ENCODE measurements at regions not wholly inside any gene's neighbourhood (a gene's known extent, or its start where the extent isn't known, plus 50 kb on each side); places are given as distances from the start of the nearest gene placed in this dataset.
A peak's percentile ranks its signal among the peaks of the same experiment; 100 is the strongest.

DNA sequence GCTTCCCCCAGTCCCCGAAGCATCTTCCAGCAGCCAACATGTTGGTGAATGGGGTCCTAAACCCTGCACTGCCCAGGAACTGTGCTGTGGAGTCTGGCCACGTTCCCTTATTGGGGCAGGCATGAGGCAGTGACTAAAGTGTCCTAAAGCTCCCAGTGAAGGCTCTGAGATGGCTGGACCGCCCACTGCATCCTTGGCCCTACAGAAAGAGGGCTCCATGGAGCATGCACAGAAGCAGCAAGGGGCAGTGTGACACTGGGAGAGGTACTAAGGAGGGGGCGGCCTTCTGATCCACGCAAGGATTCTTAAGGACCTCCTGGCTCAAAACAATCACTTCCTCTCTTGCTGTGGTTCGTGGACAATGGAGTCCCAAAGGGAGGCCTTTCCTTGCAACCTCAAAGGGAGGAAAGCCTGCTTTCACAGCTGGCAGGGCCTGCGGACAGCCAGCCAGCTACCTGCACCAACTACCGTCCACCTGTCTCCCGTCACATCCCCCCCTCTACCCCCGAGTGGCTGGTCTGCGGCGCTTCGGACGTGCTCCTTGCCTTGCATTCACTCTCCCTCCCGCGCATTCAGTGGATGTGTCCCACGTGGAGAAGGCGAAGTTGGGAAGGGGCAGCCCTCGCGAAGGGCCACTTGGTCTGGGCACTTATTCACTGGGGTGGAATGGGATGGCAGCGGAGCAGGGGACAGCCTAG, 63.9 kb upstream of the STARD13 start:
- CTCF ChIA-PET = no interaction called here

GRCh38 chr13:33349986-33350826, 64.7 kb upstream of the STARD13 start:
- ChIA-PET POLR2A (interaction anchor here (0.6 kb wide), 1 partner anchor 125 kb away, joined by 12 read pairs; no protein-coding TSS in a partner anchor), CTCF (no interaction called here)
- TF ChIP-seq, protein P1, sequence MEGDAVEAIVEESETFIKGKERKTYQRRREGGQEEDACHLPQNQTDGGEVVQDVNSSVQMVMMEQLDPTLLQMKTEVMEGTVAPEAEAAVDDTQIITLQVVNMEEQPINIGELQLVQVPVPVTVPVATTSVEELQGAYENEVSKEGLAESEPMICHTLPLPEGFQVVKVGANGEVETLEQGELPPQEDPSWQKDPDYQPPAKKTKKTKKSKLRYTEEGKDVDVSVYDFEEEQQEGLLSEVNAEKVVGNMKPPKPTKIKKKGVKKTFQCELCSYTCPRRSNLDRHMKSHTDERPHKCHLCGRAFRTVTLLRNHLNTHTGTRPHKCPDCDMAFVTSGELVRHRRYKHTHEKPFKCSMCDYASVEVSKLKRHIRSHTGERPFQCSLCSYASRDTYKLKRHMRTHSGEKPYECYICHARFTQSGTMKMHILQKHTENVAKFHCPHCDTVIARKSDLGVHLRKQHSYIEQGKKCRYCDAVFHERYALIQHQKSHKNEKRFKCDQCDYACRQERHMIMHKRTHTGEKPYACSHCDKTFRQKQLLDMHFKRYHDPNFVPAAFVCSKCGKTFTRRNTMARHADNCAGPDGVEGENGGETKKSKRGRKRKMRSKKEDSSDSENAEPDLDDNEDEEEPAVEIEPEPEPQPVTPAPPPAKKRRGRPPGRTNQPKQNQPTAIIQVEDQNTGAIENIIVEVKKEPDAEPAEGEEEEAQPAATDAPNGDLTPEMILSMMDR (IDR thresholded peaks at IDR 0.05; ENCODE audit: insufficient read depth, low read depth, low read length) = no peak
- Histone ChIP-seq H3K4me3 (ENCODE audit: low read depth, low read length) (peak overlapping the region; percentile 82), H3K36me3 (ENCODE audit: control insufficient read depth, insufficient read depth, low read length) (no peaks in the 10 kb centered on the region), H3K27me3 (ENCODE audit: control insufficient read depth, insufficient read depth, low read length) (peaks cover 3% of the 10 kb centered on the region; the same call in 1 of the 2 replicates)
- no peak for DNase-seq (ENCODE audit: low read depth)

More for the DNA sequence above, 63.9 kb upstream of the STARD13 start:
- no peaks in the 10 kb centered on the region for H3K36me3 ChIP-seq (ENCODE audit: control insufficient read depth, insufficient read depth, low read length)
- TF ChIP-seq, protein P1 (IDR thresholded peaks at IDR 0.05; ENCODE audit: insufficient read depth, low read depth, low read length) = no peak
- H3K27me3 ChIP-seq (ENCODE audit: control insufficient read depth, insufficient read depth, low read length) = 0 out of 2 replicates have a peak, but pooled peaks cover 2% of the 10 kb centered on the region
- H3K4me3 ChIP-seq (ENCODE audit: low read depth, low read length) = peak overlapping the region; percentile 82
- POLR2A ChIA-PET = no interaction called here
- no peak for DNase-seq (ENCODE audit: low read depth)

GRCh38 chr13:33351319-33351718, 65.8 kb upstream of the STARD13 start:
- no peak overlapping the region for H3K4me3 ChIP-seq (ENCODE audit: low read depth, low read length)
- no peak for DNase-seq (ENCODE audit: low read depth)
- H3K36me3 ChIP-seq (ENCODE audit: control insufficient read depth, insufficient read depth, low read length) = no peaks in the 10 kb centered on the region
- TF ChIP-seq, protein P1 (IDR thresholded peaks at IDR 0.05; ENCODE audit: insufficient read depth, low read depth, low read length) = no peak
- ChIA-PET CTCF (interaction anchor here (1.3 kb wide), 1 partner anchor 30 kb away, joined by 4 read pairs; no protein-coding TSS in a partner anchor), POLR2A (no interaction called here)
- peaks cover 3% of the 10 kb centered on the region; the same call in 1 of the 2 replicates for H3K27me3 ChIP-seq (ENCODE audit: control insufficient read depth, insufficient read depth, low read length)

- ChIA-PET POLR2A (no interaction called here), CTCF (interaction anchor here (1.3 kb wide), 1 partner anchor 31 kb away, joined by 4 read pairs; no protein-coding TSS in a partner anchor)
- Histone ChIP-seq H3K27me3 (ENCODE audit: control insufficient read depth, insufficient read depth, low read length) (peaks cover 3% of the 10 kb centered on the region; the same call in 1 of the 2 replicates), H3K4me3 (ENCODE audit: low read depth, low read length) (no peak overlapping the region), H3K36me3 (ENCODE audit: control insufficient read depth, insufficient read depth, low read length) (no peaks in the 10 kb centered on the region)
- TF ChIP-seq, protein P1 (IDR thresholded peaks at IDR 0.05; ENCODE audit: insufficient read depth, low read depth, low read length) = no peak
- DNase-seq (ENCODE audit: low read depth) = no peak
These were observed 66.5 kb upstream of the STARD13 start for GRCh38 chr13:33352041-33352440.

DNA sequence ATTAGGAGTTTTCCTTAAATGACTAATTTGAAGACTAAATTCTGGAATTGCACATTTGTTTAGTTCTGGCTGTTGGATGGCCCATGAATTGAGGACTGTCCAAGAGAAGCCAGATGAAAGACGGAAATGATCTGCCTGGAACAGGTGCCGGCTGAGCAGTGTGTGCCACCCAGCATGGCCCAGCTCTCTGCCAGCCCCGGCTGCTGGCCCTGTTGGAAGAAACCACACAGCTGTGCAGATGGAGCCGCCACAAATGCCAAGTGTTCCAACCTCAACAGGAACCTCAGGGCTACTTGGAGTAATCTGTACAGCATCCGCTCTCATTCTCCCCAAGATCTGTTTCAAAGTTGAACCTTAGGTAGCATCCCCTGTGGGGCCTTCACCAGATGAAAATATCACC, 67.0 kb upstream of the STARD13 start:
- CTCF ChIA-PET = interaction anchor here (1.3 kb wide), 1 partner anchor 31 kb away, joined by 4 read pairs; no protein-coding TSS in a partner anchor
- TF ChIP-seq, protein P1 (IDR thresholded peaks at IDR 0.05; ENCODE audit: insufficient read depth, low read depth, low read length) = no peak
- Histone ChIP-seq H3K36me3 (ENCODE audit: control insufficient read depth, insufficient read depth, low read length) (no peaks in the 10 kb centered on the region), H3K4me3 (ENCODE audit: low read depth, low read length) (no peak overlapping the region), H3K27me3 (ENCODE audit: control insufficient read depth, insufficient read depth, low read length) (peaks cover 3% of the 10 kb centered on the region; the same call in 1 of the 2 replicates)
- POLR2A ChIA-PET = no interaction called here
- no peak for DNase-seq (ENCODE audit: low read depth)

Data from BJ (cell line).